Activated CD8-positive, alpha-beta memory T cell treated with anti-CD3 and anti-CD28 coated beads, Interleukin-2, amount 50 U/mL, for 4 hours (primary cell): ENCODE measurements at regions not wholly inside any gene's neighbourhood (a gene's known extent, or its start where the extent isn't known, plus 50 kb on each side); places are given as distances from the start of the nearest gene placed in this dataset.
"Not testable (repeated sequence)": the region's sequence is repeated elsewhere in the genome, so short reads cannot be mapped to it uniquely, and the experiment has no call there.

Experiments
- DNase-seq: peaks from one replicate; pipeline ENCODE4 v3.0.0-alpha.2; 2020

DNA sequence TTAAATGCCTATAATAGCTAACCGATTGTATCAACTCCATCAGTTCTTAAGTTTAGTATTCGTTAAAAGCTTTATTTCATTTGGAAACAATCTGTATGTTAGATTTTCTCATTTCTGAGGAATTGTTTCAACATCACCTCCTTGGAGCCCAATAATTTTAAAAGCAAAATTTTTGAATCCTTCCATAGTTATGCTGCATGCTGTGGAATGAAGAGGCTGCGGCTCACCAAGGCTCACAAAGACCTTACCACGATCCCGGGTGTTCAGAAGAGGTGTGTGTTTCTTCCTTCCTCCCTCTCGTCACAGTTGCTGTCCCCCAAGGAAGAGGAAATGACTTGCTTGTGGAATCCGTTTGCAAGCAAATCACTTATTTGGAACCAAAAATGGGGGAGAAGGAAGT lies 143.8 kb downstream of the FGF1 start:
- DNase-seq = no peak

- no peak for DNase-seq
Observed at GRCh38 chr5:142540922-142541422, 144.9 kb downstream of the FGF1 start.

DNA sequence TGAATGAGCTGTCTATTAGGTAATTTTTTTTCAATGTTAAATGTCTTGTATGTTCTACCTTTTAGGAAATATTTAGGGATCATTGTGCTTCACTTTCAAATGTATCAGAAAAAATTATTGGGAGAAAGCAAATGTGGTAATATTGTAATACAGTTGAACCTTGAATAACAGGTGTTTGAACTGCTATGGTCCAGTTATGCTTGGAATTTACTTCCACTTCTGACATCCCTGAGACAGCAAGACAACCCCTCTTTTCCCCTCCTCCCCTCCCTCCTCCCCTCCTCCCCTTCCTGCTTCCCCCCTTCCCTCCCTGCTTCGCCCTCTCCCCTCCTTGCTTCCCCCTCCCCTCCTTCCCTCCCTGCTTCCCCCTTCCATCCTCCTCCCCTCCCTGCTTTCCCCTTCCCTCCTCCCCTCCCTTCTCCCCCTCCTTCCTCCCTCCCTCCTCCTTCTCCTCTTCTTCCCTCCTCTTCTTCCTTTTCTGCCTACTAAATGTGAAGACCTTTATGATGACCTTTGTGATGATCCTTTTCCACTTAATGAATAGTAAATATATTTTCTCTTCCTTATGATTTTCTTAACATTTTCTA lies 146.6 kb downstream of the FGF1 start:
- DNase-seq = no peak

DNA sequence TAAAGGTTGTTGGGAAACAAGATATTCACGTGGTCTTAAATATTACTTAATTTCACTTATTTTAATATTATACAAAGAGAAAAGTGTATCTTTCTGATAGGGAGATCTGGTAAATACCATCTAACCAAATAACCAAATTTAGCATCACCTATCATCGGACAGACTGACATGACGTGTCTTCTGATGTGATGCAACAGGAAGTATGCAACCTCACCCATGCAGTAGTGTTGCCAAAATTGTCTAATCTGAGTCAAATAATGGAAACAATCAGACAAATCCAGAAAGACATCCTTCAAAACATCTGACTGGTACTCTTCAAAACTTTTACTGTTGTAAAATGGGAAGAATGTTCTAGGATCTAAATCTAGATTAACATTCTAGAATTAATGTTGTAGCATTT lies 148.0 kb downstream of the FGF1 start:
- DNase-seq = no peak

DNA sequence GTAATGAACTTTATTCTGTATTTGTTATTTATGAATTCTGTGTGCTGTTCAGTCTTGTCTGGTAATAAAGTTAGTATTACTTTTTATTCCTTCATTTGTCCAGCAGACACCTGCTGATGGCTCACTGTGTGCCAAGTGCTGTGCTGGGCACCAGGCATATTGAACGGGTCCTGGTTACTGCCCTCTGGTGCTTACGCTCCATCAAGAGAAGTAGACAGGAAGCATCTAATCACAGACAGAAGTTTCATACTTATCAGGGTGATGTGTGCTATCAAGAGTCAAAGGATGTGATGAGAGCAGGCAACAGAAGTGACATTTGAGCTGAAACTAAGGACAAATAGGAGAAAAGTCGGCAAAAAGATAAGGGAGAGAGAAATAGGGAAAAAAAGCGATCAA lies 153.1 kb downstream of the FGF1 start:
- no peak for DNase-seq

DNA sequence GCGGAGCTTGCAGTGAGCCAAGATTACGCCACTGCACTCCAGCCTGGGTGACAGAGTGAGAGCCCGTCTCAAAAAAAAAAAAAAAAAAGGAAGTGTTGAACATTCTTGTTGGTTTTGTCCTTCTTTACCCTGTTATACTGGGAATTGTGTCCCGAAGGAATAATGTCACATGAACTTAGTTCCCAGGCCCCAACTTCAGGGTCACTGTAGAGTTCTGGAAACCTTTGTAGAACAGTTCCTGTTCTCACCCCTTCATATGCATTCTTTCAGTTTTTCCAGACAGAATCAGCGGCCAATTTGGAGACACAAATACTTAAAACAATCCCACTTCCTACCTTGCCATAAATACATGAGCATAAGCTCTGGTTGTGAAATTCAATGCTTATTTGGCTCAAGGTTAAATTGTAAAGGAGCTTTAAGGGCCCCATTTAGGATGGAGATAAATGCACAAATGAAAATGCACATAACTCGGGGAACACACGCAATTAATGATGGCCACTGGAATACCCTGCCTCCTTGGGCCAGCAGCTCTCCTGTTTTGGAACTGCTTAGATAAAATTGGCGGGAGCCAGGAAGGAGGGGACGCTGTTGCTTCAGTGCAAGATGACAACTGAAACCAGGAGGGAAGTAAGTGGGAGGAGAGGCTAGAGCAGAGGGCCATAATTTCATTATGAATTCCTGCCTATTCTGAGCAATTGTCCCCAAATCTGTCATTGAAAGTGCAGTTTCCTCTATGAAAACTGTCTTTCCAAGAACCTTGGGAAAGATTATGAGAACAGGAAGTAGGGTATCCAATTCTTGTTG lies 153.7 kb downstream of the FGF1 start:
- DNase-seq = no peak

DNA sequence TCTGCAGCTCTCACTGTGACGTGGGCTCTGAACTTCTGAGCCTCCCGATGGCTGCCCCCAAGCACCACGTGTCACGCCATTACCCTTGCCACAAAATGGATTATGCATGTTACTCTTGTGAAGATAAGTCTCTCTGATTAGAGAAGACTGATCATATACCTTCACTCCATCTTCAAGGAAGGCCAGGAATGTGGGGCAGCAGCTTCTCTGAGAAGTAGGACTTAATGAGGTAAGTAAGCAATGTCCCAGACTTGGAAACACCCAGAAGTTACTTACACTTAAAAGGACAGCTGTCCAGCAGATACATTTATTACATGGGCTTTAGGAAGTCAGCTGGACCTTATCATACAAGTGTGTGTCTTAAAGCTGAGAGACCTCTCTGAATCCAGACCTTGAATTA lies 155.0 kb downstream of the FGF1 start:
- no peak for DNase-seq

- no peak for DNase-seq
Observed at GRCh38 chr5:142529626-142530278, 156.1 kb downstream of the FGF1 start.

DNA sequence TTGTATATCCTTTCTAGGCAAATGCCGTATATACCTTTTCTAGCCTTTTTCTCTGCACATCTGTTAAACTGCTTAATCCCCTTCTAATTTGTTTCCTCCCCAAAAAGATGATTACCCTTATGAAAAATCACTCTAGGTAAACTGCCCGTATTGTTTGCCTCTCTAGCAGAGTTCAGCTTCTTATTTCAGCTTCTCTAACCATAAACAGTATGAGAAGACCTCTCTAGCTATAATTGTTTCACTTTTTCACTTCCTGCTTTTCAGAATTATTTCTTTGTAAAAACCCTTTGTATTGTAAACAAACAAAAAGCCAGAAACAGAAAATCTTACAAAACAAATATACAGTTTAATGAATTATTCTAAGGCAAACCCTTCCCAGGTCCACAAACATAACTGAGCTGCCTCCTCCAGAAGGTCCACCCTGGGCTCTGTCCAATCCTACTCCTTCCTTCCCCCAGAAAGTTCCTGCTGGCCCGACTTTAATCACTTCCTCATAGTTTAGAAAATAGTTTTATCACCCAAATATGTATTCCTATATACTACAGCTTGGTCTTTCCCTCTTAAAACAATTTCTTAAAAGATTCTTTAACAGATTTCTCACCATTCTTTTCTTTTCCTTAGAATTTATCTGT lies 158.1 kb downstream of the FGF1 start:
- DNase-seq = no peak

- no peak for DNase-seq
Observed at GRCh38 chr5:142527234-142527633, 158.7 kb downstream of the FGF1 start.

- no peak for DNase-seq
Observed at GRCh38 chr5:142522983-142523382, 162.9 kb downstream of the FGF1 start.

GRCh38 chr5:142521706-142522105 lies 164.2 kb downstream of the FGF1 start:
- DNase-seq = no peak

- DNase-seq = no peak
Observed at GRCh38 chr5:142520885-142521284, 165.0 kb downstream of the FGF1 start.

DNA sequence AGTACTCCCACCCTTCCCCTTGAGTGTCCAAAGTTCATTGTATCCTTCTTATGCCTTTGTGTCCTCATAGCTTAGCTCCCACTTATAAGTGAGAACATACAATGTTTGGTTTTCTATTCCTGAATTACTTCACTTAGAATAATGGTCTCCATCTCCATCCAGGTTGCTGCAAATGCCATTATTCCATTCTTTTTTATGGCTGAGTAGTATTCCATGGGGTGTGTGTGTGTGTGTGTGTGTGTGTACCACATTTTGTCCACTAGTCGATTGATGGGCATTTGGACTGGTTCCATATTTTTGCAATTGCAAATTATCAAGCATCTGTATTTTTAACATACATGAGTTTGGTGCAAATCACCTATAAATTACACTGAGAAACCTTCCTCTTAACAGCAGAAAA lies 166.0 kb downstream of the FGF1 start:
- DNase-seq = not testable (repeated sequence)

- no peak for DNase-seq
Observed at GRCh38 chr5:142517840-142518239, 168.1 kb downstream of the FGF1 start.

GRCh38 chr5:142516732-142517131 lies 169.2 kb downstream of the FGF1 start:
- no peak for DNase-seq

DNA sequence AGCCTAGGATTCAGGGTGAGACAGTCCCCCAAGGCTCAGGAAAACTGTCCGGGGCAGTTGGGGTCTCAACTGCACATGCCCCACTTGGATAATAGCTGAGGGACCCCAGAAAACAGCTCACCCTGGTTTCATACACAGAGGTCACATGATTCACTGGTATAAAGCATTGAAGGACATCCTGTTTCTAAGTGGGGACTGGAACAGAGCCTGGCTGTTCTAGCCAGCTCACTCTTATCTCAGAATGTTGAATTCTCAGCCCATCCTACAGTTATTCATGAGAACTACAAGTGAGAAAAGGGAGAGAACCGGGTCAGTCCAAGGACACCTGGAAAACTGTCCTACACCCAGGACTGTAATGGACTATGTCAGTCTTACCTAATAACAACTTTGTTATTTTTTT lies 170.9 kb downstream of the FGF1 start:
- no peak for DNase-seq

DNA sequence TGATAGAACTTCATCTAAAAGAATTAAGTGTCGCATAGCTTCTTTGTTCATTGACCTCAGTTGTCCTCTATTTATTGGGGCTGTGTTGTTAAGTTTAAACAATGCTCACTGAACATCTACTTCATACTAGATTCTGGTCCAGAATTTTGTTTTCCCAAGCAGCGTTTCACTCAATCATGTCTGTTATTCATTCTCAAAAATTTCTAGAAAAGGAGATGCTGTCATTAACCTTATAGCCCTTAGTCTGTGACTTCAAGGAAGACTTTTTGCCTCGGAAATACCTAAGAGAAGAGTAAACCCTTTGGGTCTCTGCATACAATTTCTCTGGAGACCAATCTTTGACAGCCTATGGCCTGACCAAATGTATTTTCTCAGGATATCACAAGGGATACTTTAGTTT lies 171.7 kb downstream of the FGF1 start:
- DNase-seq = no peak

GRCh38 chr5:142512043-142513042 lies 173.5 kb downstream of the FGF1 start:
- no peak for DNase-seq

DNA sequence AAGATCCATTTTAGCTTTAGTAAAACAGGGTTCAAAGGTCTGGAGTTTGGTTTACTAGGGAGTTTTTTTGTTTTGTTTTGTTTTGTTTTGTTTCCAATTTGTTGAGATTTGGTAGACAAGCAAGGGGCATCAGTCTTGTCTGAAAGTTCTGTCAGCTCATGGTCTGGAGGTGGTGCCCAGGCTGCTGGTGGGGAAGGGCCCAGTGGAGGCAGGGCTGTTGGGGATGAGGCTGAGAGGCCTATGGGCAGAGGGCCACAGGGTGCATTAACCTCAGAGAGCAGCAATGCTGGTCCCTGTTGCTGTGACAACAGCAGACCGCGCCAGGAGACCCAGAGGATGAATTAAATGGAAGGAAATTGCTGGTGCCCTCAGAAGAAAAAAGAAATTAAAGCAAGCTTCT lies 174.5 kb downstream of the FGF1 start:
- no peak for DNase-seq

GRCh38 chr5:142509026-142509425 lies 176.9 kb downstream of the FGF1 start:
- no peak for DNase-seq

GRCh38 chr5:142508591-142508990 lies 177.3 kb downstream of the FGF1 start:
- no peak for DNase-seq
